ENCODE measurements at regions not wholly inside any gene's neighbourhood (a gene's known extent, or its start where the extent isn't known, plus 50 kb on each side); places are given as distances from the start of the nearest gene placed in this dataset.

GRCh38 chr22:26956371-26956770 lies 299.0 kb downstream of the MIAT start:
- Histone ChIP-seq H3K4me1 (no peaks in the 10 kb centered on the region), H3K27me3 (ENCODE audit: control insufficient read depth, insufficient read depth, low read length) (no peaks in the 10 kb centered on the region), H3K4me2 (ENCODE audit: low read length) (no peak overlapping the region), H3K4me3 (ENCODE audit: low read depth, low read length) (no peak overlapping the region), H3K9ac (no peak overlapping the region), H2AFZ (no peak overlapping the region), H3K27ac (no peak overlapping the region), H3K36me3 (ENCODE audit: control insufficient read depth, insufficient read depth, low read length) (no peaks in the 10 kb centered on the region), H3K9me3 (ENCODE audit: control insufficient read depth, low read length) (no peaks in the 10 kb centered on the region), H3K79me2 (no peaks in the 10 kb centered on the region)
- TF ChIP-seq CTCF (IDR thresholded peaks at IDR 0.05): no peak

- Histone ChIP-seq H3K9ac (no peak overlapping the region), H3K9me3 (ENCODE audit: control insufficient read depth, low read length) (no peaks in the 10 kb centered on the region), H3K27ac (no peak overlapping the region), H3K79me2 (no peaks in the 10 kb centered on the region), H2AFZ (no peak overlapping the region), H3K27me3 (ENCODE audit: control insufficient read depth, insufficient read depth, low read length) (no peaks in the 10 kb centered on the region), H3K4me1 (no peaks in the 10 kb centered on the region), H3K4me2 (ENCODE audit: low read length) (no peak overlapping the region), H3K4me3 (ENCODE audit: low read depth, low read length) (no peak overlapping the region), H3K36me3 (ENCODE audit: control insufficient read depth, insufficient read depth, low read length) (no peaks in the 10 kb centered on the region)
- TF ChIP-seq CTCF (IDR thresholded peaks at IDR 0.05): no peak
Measured at GRCh38 chr22:26957176-26957575, 299.8 kb downstream of the MIAT start.

DNA sequence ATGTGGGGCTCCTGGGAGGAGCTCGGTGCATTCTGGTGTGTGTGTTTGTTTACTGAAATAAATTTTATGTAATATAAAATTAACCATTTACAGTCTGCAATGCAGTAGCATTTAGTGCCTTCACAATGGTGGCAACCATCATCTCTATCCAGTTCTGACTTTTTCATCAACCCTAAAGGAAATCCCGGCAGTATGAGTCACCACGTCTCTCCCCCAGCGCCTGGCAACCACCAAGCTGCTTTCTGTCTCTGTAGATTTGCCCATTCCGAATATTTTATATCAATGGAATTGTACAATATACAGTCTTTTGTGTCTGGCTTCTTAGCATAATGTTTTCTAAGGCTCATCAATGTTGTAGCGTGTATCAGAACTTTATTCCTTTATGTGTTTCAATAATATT lies 300.5 kb downstream of the MIAT start:
- no peaks in the 10 kb centered on the region for H3K79me2 ChIP-seq
- no peak overlapping the region for H3K9ac ChIP-seq
- H2AFZ ChIP-seq: no peak overlapping the region
- no peaks in the 10 kb centered on the region for H3K4me1 ChIP-seq
- H3K27ac ChIP-seq: no peak overlapping the region
- TF ChIP-seq CTCF (IDR thresholded peaks at IDR 0.05): no peak
- H3K9me3 ChIP-seq (ENCODE audit: control insufficient read depth, low read length): no peaks in the 10 kb centered on the region
- H3K36me3 ChIP-seq (ENCODE audit: control insufficient read depth, insufficient read depth, low read length): no peaks in the 10 kb centered on the region
- no peaks in the 10 kb centered on the region for H3K27me3 ChIP-seq (ENCODE audit: control insufficient read depth, insufficient read depth, low read length)
- H3K4me2 ChIP-seq (ENCODE audit: low read length): no peak overlapping the region
- H3K4me3 ChIP-seq (ENCODE audit: low read depth, low read length): no peak overlapping the region

DNA sequence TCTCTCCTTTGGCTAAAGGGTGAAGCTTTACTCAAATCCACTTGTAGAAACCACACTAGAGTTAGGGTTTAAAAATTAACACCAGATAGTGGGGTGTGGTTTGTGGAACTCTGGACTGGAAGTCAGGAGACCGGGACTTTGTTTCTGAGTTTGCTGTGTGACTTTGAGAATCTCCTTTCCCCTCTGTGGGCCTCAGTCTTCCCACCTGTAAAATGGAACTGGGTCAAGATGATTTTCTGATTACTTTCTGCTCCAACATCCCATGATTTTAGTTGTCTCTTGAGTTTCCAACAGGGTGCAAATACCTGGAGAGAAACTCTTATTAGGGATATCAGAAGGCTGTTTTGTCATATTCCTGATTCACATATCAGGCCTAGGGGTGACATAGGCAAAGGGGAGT lies 301.0 kb downstream of the MIAT start:
- Histone ChIP-seq H3K9ac (no peak overlapping the region), H3K4me3 (ENCODE audit: low read depth, low read length) (no peak overlapping the region), H2AFZ (no peak overlapping the region), H3K27me3 (ENCODE audit: control insufficient read depth, insufficient read depth, low read length) (no peaks in the 10 kb centered on the region), H3K9me3 (ENCODE audit: control insufficient read depth, low read length) (no peaks in the 10 kb centered on the region), H3K36me3 (ENCODE audit: control insufficient read depth, insufficient read depth, low read length) (no peaks in the 10 kb centered on the region), H3K27ac (no peak overlapping the region), H3K79me2 (no peaks in the 10 kb centered on the region), H3K4me2 (ENCODE audit: low read length) (no peak overlapping the region), H3K4me1 (no peaks in the 10 kb centered on the region)
- no peak for TF ChIP-seq CTCF (IDR thresholded peaks at IDR 0.05)

GRCh38 chr22:26964642-26965041 lies 307.3 kb downstream of the MIAT start:
- H3K4me1 ChIP-seq: no peaks in the 10 kb centered on the region
- no peak overlapping the region for H3K4me3 ChIP-seq (ENCODE audit: low read depth, low read length)
- no peak overlapping the region for H3K9ac ChIP-seq
- no peaks in the 10 kb centered on the region for H3K9me3 ChIP-seq (ENCODE audit: control insufficient read depth, low read length)
- no peaks in the 10 kb centered on the region for H3K27me3 ChIP-seq (ENCODE audit: control insufficient read depth, insufficient read depth, low read length)
- no peak overlapping the region for H2AFZ ChIP-seq
- no peak overlapping the region for H3K27ac ChIP-seq
- H3K4me2 ChIP-seq (ENCODE audit: low read length): no peak overlapping the region
- no peaks in the 10 kb centered on the region for H3K79me2 ChIP-seq
- TF ChIP-seq CTCF (IDR thresholded peaks at IDR 0.05): no peak
- no peaks in the 10 kb centered on the region for H3K36me3 ChIP-seq (ENCODE audit: control insufficient read depth, insufficient read depth, low read length)
